ENCODE measurements at regions not wholly inside any gene's neighbourhood (a gene's known extent, or its start where the extent isn't known, plus 50 kb on each side); places are given as distances from the start of the nearest gene placed in this dataset.

GRCh38 chr1:238214449-238214848, 323.7 kb upstream of the ZP4 start:
- Histone ChIP-seq H3K36me3 (ENCODE audit: insufficient read depth, low read length) (no peaks in the 10 kb centered on the region), H3K27me3 (ENCODE audit: insufficient read depth, low read length) (no peaks in the 10 kb centered on the region), H3K4me2 (ENCODE audit: low read length) (no peak overlapping the region), H3K9ac (ENCODE audit: low read length) (no peak overlapping the region), H3K27ac (ENCODE audit: low read depth, low read length) (no peak overlapping the region), H4K20me1 (ENCODE audit: insufficient read depth, low read length) (no peaks in the 10 kb centered on the region), H3K9me3 (ENCODE audit: insufficient read depth, low read depth, low read length) (no peaks in the 10 kb centered on the region), H3K4me3 (ENCODE audit: insufficient read depth, low read depth, low read length) (no peak overlapping the region), H3K4me1 (ENCODE audit: insufficient read depth, low read length) (no peaks in the 10 kb centered on the region), H3K79me2 (ENCODE audit: insufficient read depth, low read length) (no peaks in the 10 kb centered on the region), H2AFZ (ENCODE audit: low read depth, low read length) (no peak overlapping the region)
- H3K9me3 Mint-ChIP-seq (ENCODE audit: unreplicated experiment): peaks cover 9% of the 10 kb centered on the region
- DNase-seq (ENCODE audit: low read depth) (no peak), FAIRE-seq (no peak)
- H3K36me3 Mint-ChIP-seq (ENCODE audit: low read depth, unreplicated experiment): no peaks in the 10 kb centered on the region
- no peak overlapping the region for H3K4me3 Mint-ChIP-seq (ENCODE audit: unreplicated experiment)
- no peak overlapping the region for H3K27ac Mint-ChIP-seq (ENCODE audit: unreplicated experiment)
- no peaks in the 10 kb centered on the region for H3K4me1 Mint-ChIP-seq (ENCODE audit: low read depth, unreplicated experiment)
- TF ChIP-seq CTCF (IDR thresholded peaks at IDR 0.05; ENCODE audit: insufficient read depth, low read depth, low read length) (no peak), EZH2 (IDR thresholded peaks at IDR 0.05; ENCODE audit: insufficient read depth, low read length) (no peak)
- peaks cover 2% of the 10 kb centered on the region for H3K27me3 Mint-ChIP-seq (ENCODE audit: low read depth, unreplicated experiment)

- Histone ChIP-seq H2AFZ (ENCODE audit: low read depth, low read length) (no peak overlapping the region), H3K4me2 (ENCODE audit: low read length) (no peak overlapping the region), H3K27ac (ENCODE audit: low read depth, low read length) (no peak overlapping the region), H3K4me1 (ENCODE audit: insufficient read depth, low read length) (no peaks in the 10 kb centered on the region), H3K9ac (ENCODE audit: low read length) (no peak overlapping the region), H3K4me3 (ENCODE audit: insufficient read depth, low read depth, low read length) (no peak overlapping the region), H3K36me3 (ENCODE audit: insufficient read depth, low read length) (no peaks in the 10 kb centered on the region), H3K27me3 (ENCODE audit: insufficient read depth, low read length) (no peaks in the 10 kb centered on the region), H3K79me2 (ENCODE audit: insufficient read depth, low read length) (no peaks in the 10 kb centered on the region), H4K20me1 (ENCODE audit: insufficient read depth, low read length) (no peaks in the 10 kb centered on the region), H3K9me3 (ENCODE audit: insufficient read depth, low read depth, low read length) (no peaks in the 10 kb centered on the region)
- FAIRE-seq: no peak
- no peak overlapping the region for H3K27ac Mint-ChIP-seq (ENCODE audit: unreplicated experiment)
- H3K36me3 Mint-ChIP-seq (ENCODE audit: low read depth, unreplicated experiment): no peaks in the 10 kb centered on the region
- no peak overlapping the region for H3K4me3 Mint-ChIP-seq (ENCODE audit: unreplicated experiment)
- H3K27me3 Mint-ChIP-seq (ENCODE audit: low read depth, unreplicated experiment): no peaks in the 10 kb centered on the region
- H3K9me3 Mint-ChIP-seq (ENCODE audit: unreplicated experiment): peaks cover 3% of the 10 kb centered on the region
- no peaks in the 10 kb centered on the region for H3K4me1 Mint-ChIP-seq (ENCODE audit: low read depth, unreplicated experiment)
- no peak for DNase-seq (ENCODE audit: low read depth)
- TF ChIP-seq EZH2 (IDR thresholded peaks at IDR 0.05; ENCODE audit: insufficient read depth, low read length) (no peak), CTCF (IDR thresholded peaks at IDR 0.05; ENCODE audit: insufficient read depth, low read depth, low read length) (no peak)
Observed at GRCh38 chr1:238205045-238205662, 314.4 kb upstream of the ZP4 start.

GRCh38 chr1:238201992-238202391, 311.3 kb upstream of the ZP4 start:
- H2AFZ ChIP-seq (ENCODE audit: low read depth, low read length): no peak overlapping the region
- no peaks in the 10 kb centered on the region for H3K27me3 Mint-ChIP-seq (ENCODE audit: low read depth, unreplicated experiment)
- H3K79me2 ChIP-seq (ENCODE audit: insufficient read depth, low read length): no peaks in the 10 kb centered on the region
- TF ChIP-seq EZH2 (IDR thresholded peaks at IDR 0.05; ENCODE audit: insufficient read depth, low read length): no peak
- TF ChIP-seq CTCF (IDR thresholded peaks at IDR 0.05; ENCODE audit: insufficient read depth, low read depth, low read length): no peak
- H3K4me1 ChIP-seq (ENCODE audit: insufficient read depth, low read length): no peaks in the 10 kb centered on the region
- H3K9me3 Mint-ChIP-seq (ENCODE audit: unreplicated experiment): no peaks in the 10 kb centered on the region
- no peaks in the 10 kb centered on the region for H3K9me3 ChIP-seq (ENCODE audit: insufficient read depth, low read depth, low read length)
- no peaks in the 10 kb centered on the region for H3K36me3 Mint-ChIP-seq (ENCODE audit: low read depth, unreplicated experiment)
- H3K36me3 ChIP-seq (ENCODE audit: insufficient read depth, low read length): no peaks in the 10 kb centered on the region
- no peak overlapping the region for H3K9ac ChIP-seq (ENCODE audit: low read length)
- FAIRE-seq: no peak
- H3K4me1 Mint-ChIP-seq (ENCODE audit: low read depth, unreplicated experiment): no peaks in the 10 kb centered on the region
- H3K4me2 ChIP-seq (ENCODE audit: low read length): no peak overlapping the region
- no peaks in the 10 kb centered on the region for H3K27me3 ChIP-seq (ENCODE audit: insufficient read depth, low read length)
- H4K20me1 ChIP-seq (ENCODE audit: insufficient read depth, low read length): no peaks in the 10 kb centered on the region
- H3K27ac ChIP-seq (ENCODE audit: low read depth, low read length): no peak overlapping the region
- DNase-seq (ENCODE audit: low read depth): no peak
- no peak overlapping the region for H3K27ac Mint-ChIP-seq (ENCODE audit: unreplicated experiment)
- no peak overlapping the region for H3K4me3 ChIP-seq (ENCODE audit: insufficient read depth, low read depth, low read length)
- no peak overlapping the region for H3K4me3 Mint-ChIP-seq (ENCODE audit: unreplicated experiment)

Measured in astrocyte (in vitro differentiated cells and primary cell).